GM12872 (cell line): ENCODE measurements at regions not wholly inside any gene's neighbourhood (a gene's known extent, or its start where the extent isn't known, plus 50 kb on each side); places are given as distances from the start of the nearest gene placed in this dataset.

Experiments
- TF ChIP-seq, protein P1 (sequence below): IDR thresholded peaks from 3 replicates; pipeline ENCODE4 v1.5.1; 2011; ENCODE audit warnings: low read depth, mild to moderate bottlenecking, low read length, moderate library complexity; ENCODE audit not compliant: insufficient read depth

DNA sequence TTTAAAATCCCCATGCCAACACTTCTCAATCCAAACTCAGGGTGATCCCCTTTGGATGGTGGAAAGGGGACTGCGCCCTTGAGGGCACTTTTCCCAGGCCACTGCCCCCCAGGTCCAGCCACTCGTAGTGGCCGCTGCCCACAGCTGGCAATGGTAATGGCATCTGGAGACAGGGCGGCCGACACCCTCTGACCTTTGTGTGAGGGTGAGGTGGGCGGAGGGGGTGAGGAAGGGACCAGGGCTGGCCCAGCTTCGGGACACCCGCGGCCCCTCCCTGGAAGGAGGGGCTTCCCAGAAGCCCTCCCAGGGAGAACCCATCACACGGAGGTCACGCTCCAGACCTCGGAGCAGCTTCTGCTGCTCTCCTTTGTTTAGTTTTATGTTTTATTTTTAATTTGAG is 289.7 kb downstream of the FOXL1 start:
- TF ChIP-seq, protein P1, sequence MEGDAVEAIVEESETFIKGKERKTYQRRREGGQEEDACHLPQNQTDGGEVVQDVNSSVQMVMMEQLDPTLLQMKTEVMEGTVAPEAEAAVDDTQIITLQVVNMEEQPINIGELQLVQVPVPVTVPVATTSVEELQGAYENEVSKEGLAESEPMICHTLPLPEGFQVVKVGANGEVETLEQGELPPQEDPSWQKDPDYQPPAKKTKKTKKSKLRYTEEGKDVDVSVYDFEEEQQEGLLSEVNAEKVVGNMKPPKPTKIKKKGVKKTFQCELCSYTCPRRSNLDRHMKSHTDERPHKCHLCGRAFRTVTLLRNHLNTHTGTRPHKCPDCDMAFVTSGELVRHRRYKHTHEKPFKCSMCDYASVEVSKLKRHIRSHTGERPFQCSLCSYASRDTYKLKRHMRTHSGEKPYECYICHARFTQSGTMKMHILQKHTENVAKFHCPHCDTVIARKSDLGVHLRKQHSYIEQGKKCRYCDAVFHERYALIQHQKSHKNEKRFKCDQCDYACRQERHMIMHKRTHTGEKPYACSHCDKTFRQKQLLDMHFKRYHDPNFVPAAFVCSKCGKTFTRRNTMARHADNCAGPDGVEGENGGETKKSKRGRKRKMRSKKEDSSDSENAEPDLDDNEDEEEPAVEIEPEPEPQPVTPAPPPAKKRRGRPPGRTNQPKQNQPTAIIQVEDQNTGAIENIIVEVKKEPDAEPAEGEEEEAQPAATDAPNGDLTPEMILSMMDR = no peak

DNA sequence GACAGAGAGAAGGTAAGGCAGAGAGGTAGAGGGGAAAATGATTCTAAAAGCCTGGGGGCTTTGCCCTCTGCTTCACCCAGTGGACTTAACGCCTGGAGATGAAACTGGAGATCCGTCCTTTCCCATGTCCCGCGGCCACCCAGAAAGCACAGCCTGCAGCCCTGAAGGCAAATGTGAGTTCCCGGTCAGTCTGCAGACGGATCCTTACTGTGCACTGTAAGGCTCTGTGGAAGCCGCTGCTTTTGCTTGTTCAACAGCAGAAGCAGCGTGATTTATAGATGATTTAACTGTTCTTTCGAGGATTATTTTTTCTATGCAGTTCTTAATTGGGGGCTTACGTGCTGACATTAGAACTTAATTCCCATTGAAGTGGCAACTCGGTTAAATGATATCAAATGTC is 290.4 kb downstream of the FOXL1 start:
- TF ChIP-seq, protein P1 = no peak

DNA sequence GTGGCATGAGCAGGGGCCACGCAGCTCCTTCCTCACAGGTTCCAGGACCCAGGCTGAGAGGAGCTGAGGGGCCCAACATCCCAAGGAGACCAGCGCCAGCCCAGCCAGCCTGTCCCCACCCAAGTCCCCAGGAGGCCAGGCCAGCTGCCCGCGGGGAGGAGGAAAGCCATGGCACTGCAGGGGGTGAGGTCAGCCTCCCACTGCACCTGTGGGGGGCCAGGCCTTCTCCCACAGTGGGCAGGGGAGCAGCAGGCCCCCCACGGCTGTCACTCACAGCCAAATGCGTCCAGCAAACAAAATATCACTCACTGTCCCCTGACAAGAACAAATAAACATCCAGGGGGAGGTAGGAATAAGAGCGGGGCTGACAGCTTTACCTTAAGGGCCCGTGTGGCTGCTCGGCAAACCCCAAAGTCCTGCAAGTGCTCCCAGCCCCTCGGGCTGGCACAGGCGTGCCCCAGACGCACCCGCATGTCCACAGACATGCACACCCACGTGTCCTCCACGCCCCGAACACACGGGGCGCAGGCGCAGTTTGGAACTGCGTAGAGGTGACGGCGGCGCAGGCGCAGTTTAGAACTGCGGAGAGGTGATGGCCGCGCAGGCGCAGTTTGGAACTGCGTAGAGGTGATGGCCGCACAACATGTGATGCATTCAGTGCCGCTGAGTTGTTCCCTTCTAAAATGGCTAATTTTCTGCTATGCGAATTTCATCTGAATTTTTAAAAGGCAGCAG is 291.1 kb downstream of the FOXL1 start:
- TF ChIP-seq, protein P1 = no peak

DNA sequence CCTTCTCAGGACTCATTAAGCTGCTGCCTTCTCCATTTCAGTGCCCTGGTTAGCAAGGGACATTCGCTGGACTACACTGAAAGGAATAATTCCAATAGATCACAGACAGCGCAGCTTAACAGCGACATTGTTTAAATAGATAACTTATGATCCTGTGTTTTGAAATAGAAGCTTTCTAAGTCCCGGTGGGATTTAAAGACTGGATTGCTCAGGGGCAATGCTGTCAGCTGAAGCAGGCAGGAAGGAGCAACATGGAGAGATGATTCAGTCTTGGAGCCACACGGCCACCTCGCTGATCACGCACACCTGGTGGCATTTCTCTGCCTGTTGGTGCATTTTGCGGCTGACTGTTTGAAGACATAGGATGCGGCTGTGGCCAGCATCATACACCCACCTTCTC is 292.0 kb downstream of the FOXL1 start:
- TF ChIP-seq, protein P1 = no peak

DNA sequence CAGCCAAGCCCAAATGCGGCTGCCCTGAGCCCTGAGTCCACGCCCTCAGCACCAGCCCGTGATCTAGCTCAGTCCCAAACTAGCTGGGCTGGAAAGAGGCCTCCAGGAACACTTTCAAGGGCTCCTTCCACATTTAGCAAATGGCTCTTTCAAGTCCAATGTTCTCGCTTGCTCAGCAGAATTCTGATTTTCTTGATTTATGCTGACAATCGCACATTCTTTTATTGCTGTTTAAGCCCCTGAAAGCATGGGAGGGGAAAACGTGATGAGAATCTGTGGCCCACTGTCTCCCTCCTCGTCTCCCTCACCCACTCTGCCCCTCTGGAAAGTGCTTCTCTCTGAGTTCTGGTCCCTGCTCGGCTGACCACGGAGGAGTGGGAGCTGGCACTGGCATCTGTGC is 293.8 kb downstream of the FOXL1 start:
- TF ChIP-seq, protein P1 = no peak

DNA sequence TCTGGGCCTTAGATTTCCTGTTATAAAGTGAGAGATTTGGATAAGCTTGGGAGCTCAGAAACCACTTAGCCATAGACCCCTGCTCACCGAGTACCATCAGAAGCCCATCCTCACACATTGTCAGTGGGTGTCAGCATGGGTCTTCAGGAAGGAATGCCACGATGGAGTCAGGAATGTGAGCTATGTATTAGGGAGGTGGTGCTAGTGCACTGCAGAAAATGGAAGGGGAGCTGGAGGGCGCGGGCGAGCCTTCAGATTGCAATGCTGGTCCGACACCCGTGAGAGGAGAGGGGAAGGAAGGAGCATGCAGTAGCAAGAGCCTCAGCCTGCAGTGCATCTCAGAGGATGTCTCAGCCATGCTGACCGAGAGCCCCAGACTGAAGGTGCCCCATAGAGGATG is 294.5 kb downstream of the FOXL1 start:
- TF ChIP-seq, protein P1 = no peak

DNA sequence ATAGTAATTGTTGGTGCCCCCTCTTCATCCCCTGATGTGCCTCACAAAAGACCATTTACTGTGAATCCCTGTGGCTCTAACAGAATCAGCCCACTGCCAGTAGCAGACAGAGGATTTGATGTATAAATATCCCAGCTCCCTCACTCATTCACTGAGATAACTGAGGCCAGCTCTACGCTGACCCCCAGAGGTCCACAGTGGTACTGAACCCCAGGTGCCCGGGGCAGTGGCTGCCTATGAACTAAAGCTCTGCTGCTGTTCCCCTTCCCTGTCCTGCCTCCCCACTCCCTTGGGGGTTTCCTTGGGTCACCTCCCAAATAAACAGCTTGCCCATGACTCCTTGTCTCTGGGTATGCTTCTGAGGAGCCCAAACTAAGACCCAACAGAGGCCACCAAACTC is 295.8 kb downstream of the FOXL1 start:
- TF ChIP-seq, protein P1 = peak; percentile 84
